KOPT-K1 (cell line): ENCODE measurements at regions not wholly inside any gene's neighbourhood (a gene's known extent, or its start where the extent isn't known, plus 50 kb on each side); places are given as distances from the start of the nearest gene placed in this dataset.

Experiments used
- H3K27ac ChIP-seq: fragments of 200-600 bp; sonication (generic); 2 replicates; pipeline ENCODE4 v1.5.1; 2016; ENCODE audit warnings: antibody characterized with exemption, mild to moderate bottlenecking, low read depth, low read length; ENCODE audit not compliant: poor library complexity, severe bottlenecking
- H3K36me3 ChIP-seq: fragments of 200-600 bp; sonication (generic); 2 replicates; pipeline ENCODE4 v1.5.1; 2017; ENCODE audit warnings: antibody characterized with exemption, mild to moderate bottlenecking, low read length, moderate library complexity; ENCODE audit not compliant: insufficient read depth
- H3K9me3 ChIP-seq: fragments of 200-600 bp; sonication (generic); 2 replicates; pipeline ENCODE4 v1.5.1; 2017; ENCODE audit warnings: antibody characterized with exemption, low read length, mild to moderate bottlenecking; ENCODE audit not compliant: insufficient read depth, poor library complexity, severe bottlenecking

DNA sequence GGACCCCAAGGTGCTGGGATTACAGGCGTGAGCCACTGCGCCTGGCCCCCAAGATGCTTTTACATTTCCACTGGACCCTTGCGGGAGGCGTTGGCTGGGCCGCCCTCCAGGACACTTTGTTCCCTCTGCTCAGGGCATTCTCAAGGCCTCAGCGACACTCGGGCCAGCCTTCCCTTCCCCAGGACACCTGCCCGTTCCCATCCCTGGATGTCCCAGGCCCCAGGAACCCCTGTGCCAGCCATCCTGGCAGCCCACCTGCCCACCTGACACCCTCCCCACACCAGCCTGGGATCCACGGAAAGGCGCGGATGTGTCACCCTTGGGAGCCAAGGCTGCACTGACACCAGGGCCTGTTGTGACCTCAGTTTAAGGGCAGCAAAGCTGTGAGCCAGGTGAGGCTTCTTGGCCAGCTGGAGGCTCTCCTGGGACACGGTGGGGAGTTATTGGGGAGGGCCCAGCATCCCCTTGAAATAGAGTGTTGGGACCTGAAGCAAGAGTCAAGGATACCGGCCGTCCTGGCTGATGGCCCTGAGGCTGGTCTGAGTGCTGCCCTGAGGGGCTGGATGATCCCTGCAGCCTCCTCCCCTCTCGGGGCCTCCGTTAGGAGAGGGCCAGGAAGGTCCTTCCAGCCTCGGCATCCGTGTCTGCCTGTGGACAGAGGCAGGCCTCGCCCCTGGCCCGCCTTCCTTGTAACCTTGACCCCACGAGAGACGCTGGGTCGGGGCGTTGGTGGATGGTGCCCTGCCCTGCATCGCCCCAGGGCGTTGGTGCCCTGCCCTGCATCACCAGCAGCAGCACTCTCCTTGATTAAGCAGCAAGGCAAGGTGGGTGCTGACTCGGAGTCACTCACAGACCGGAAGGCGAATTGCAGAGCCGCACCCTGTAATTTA, 84.2 kb upstream of the BHLHE23 start:
- Histone ChIP-seq H3K9me3 (no peaks in the 10 kb centered on the region), H3K27ac (no peak overlapping the region), H3K36me3 (no peaks in the 10 kb centered on the region)

DNA sequence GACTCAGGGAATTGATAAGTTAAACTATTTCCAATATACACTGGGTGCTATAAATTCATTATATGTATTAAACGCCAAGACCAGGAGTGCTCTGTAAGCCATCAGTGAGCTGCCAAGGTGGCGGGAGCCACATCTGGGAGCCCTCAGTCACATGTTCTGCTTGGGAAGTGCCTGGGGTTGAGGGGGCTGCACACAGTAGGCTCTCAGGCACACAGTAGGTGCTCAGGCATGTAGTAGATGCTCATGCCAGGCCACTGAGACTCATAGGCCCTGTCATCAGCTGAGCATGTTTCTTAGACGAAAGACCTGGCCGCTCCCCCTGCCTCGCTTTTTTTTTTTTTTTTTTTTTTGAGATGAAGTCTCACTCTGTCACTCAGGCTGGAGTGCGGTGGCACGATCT, 83.3 kb upstream of the BHLHE23 start:
- H3K27ac ChIP-seq = no peak overlapping the region
- H3K36me3 ChIP-seq = no peaks in the 10 kb centered on the region
- H3K9me3 ChIP-seq = no peaks in the 10 kb centered on the region

DNA sequence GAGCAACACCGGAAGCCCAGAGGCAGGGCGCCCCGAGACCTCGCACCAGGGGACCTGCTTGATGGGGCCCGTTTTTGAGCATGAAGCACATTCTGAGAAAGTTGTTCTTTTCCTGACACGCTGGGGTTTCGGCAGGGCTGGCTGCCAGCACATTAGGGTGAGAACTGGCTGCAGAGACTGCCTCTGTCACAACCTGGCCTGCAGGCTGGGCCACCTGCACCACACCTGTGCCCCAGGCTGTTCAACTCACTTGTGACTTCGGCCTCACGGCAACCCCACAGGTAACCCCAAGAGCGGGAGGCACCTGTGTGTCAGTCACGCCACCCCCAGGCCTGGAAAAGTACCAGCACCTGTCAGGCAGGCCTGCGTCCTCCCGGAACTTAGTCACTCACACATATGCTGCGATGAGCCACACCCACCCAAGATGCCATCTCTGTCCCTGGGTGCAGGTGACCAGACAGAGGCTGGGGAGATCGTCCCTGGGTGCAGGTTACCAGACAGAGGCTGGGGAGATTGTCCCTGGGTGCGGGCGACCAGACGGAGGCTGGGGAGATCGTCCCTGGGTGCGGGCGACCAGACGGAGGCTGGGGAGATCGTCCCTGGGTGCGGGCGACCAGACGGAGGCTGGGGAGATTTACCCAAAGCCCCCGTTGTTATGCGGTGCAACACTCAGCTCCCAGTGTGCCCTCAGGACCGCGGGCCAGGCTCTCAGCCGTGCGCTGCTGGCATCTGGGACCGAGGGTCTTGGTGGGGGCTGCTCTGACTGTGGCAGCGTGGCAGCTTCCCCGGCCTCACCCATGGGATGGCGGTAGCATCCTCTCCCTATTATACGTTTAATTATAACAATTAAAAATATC, 82.5 kb upstream of the BHLHE23 start:
- Histone ChIP-seq H3K27ac (no peak overlapping the region), H3K36me3 (no peaks in the 10 kb centered on the region), H3K9me3 (no peaks in the 10 kb centered on the region)

DNA sequence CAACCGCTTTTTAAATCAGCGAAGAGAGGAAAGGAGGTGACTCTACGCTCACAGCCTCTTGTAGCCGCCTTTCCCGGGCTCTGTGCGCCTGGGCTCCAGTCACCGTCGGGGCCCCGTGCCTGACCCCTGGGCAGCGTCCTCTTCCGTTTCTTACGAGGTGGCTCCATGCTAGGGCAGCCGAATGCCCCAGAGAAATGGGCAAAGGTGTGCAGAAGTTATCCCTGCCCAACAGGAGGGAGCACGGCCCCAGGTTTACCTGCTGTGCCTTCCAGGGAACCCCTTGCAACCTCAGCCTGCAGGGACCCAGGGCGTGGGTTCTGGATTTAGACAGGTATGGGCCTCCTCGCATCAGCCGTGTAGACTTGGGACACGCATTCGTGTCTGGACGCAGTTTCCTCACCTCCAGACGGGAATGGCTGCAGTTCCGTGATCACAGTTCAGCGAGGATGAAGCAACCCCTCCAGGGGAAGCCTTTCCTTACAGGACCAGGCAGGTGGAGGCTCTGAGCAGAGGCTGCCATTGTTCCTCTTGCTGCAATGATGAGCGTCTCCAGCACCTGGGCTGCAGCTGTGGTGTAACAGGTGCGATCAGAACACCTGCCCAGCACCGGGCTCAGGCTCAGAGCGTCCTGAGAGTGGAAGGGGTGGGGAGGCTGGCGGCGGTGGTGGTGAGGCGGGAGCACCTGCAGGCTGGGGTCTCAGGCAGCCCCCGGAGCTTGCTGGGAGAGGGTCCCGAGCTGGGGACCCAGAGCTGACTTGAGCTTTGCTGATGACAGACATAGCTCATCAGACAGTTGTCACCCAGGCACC, 81.3 kb upstream of the BHLHE23 start:
- Histone ChIP-seq H3K36me3 (no peaks in the 10 kb centered on the region), H3K27ac (no peak overlapping the region), H3K9me3 (no peaks in the 10 kb centered on the region)

DNA sequence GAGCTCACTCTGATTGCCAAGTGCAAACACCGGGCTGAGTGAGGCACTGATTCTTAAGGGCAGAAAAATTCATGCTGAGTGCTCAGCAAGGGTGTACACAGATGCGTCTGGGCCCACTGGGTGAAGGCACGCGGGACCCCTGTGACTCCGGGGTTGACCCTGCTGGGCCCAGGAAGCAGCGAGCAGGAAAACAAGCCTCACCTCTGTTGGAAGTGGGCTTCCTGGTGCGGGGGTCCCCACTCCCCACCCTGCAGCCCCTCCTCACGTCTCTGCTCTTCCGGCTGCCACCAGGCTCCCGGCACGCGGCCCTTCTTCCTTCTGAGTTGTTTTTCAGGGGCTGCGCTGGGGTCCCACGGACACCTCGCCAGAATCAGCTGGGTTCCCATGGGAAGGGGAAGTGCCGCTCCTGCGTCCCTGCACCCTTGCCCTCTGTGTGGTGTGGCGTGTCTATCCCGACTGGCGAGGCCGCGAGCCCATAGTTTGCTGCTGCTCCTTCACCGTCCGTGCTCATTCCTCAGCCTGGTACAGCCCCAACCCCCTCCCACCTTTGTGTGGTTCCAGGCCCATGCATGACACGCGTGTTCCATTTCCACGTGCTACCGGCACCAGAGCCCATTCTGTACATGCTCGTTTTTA, 80.6 kb upstream of the BHLHE23 start:
- Histone ChIP-seq H3K27ac (no peak overlapping the region), H3K9me3 (no peaks in the 10 kb centered on the region), H3K36me3 (no peaks in the 10 kb centered on the region)

DNA sequence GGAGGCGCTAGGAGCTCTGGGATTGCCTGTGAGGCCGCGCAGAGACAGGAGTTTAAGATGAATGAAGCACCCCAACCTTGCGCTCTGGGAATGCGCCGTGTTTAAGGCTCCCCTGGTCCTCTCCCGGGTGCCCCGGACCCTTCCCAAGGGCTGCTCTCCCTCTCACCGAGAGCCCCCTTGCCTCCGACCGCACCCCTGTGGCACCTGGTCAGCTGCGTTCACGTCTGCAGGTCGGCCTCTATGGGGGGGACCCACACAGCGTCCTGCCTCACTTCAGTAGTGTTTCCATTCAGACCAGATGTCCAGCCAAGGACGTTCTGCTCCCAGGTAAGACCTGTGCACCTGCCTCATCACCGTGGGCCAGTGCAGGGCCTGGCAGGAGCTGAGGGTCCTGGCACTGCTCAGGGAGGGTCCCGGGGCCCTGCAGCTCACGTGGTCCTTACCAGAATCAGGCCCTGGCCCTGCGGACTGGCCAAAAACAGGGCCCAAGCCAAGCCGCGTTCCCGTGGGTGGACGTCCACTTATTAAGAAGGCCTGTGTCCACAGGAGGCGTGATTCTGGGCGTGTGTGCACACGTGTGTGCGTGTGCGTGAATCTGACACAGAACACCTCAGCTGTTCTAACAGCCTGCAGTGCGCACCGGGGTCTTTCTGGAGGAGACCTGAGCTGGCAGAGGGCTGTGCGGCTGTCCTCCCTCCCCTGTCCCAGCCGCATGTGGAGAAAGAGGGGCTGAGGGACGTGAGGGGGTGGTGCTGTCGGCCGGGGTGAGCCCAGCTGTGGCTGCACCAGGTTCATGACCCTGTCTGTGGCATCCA, 79.9 kb upstream of the BHLHE23 start:
- H3K36me3 ChIP-seq = no peaks in the 10 kb centered on the region
- no peaks in the 10 kb centered on the region for H3K9me3 ChIP-seq
- H3K27ac ChIP-seq = no peak overlapping the region

DNA sequence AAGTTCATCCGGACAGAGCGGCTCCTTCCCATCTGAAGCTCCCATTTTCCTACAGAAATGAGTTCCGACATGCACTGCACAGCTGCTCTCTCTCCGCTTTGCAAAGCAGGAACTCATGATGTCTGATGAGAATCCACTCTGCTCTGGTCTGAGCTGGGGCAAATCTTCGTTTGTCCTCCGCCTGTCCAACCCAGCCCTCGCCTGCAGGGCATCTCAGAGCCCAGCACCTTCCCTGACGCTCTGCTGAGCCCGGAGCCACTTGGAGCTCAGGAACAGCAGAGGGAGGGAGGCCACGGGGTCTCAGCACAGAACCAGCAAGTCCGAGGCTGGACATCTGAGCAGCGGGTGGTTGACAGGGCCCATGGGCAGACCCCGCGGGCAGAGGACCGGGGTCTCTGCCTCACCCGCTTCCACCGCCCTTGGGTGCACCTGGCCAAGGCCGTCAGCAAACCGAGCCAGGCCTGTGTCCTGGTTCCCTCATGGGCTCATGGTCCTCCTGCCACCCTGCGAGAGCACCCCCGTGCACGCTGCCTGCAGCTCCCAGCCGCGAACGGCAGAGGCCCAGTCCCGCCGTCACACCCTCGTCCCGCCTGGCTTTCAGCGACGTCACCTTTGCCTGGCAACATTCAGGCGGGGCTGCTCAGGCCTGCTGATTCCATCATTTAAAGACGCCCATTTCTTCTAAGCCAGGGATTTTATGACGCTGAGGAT, 78.5 kb upstream of the BHLHE23 start:
- H3K36me3 ChIP-seq = no peaks in the 10 kb centered on the region
- H3K9me3 ChIP-seq = no peaks in the 10 kb centered on the region
- H3K27ac ChIP-seq = no peak overlapping the region

DNA sequence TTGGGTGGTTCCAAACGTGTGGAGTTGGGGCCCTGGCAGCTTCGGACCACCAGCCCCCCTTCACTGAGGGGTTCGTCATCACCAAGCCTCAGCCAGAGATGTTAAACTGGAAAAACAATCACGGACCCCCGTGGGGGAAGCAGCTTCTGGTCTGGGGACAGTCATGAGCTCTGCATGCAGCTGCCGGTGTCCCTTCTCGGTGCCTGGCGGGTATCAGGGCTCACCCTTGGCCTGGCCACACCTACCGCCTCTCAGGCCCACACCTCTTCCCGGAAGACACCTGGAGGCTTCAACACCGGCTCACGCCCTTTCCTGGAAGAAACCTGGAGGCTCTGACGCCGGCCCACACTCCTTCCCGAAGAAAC, 77.8 kb upstream of the BHLHE23 start:
- Histone ChIP-seq H3K36me3 (no peaks in the 10 kb centered on the region), H3K9me3 (no peaks in the 10 kb centered on the region), H3K27ac (no peak overlapping the region)

DNA sequence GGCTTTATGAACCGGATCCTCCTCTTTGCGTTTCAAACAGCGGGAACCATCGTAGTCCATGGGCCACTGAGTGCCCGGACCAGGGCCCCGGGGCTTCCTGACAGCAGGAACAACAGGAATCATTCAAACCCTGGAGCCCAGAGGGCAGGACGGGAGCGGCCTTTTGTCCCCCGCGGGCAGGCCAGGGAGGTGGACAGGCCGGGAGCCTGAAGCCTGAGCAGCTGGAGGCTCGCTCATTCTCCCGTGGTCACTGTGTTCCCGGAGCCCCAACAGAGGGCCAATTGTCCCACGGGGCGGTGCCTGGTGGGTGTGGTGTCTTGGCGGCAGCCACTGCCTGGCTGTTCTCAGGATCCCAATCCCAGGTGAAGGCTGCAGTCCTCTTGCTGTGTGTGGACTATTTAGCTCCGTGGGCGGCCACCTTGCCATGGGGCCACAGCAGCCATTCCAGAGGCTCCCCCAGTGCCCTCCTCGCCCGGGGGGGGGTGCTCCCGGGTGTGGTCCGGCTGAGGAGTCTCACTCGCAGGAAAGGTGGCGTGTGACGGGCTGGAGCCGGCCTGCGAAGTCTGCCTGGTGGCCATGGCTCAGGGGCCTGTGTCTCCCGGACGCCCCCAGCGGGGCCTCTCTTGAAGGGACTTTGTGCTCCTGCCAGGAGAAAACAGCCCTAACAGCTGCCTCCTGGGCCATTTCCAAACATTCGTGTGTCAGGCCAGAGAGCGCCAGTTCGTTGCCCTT, 77.2 kb upstream of the BHLHE23 start:
- H3K9me3 ChIP-seq = no peaks in the 10 kb centered on the region
- no peaks in the 10 kb centered on the region for H3K36me3 ChIP-seq
- H3K27ac ChIP-seq = no peak overlapping the region

DNA sequence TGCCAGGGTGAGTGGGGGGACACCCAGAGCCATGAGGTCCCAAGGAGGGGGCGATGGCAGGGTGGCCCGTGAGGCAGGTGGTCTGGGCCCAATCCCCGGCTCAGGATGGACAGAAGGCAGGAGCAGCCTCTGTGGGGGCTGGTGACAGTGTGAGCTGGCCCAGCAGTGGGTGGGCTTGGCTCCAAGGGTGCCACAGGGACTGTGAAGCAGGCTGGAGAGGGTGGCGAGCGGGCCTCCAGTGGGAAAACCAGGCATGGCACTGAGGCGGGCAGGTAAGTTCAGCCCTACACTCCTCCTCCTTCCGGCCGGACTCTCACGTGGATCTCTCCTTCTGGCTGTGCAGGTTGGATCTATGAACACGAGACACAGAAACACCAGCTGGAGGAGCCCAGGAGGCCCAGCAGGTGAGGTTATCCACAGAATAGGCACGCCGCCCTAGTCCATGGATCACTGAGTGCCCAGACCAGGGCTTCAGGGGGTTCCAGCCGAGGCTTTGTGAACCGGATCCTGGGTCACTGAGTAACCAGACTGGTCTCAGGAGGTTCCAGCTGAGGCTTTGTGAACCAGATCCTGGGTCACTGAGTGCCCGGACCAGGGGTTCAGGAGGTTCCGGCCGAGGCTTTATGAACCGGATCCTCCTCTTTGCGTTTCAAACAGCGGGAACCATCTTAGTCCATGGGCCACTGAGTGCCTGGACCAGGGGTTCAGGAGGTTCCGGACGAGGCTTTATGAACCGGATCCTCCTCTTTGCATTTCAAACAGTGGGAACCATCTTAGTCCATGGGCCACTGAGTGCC, 76.4 kb upstream of the BHLHE23 start:
- Histone ChIP-seq H3K9me3 (peaks cover 5% of the 10 kb centered on the region), H3K36me3 (no peaks in the 10 kb centered on the region)

DNA sequence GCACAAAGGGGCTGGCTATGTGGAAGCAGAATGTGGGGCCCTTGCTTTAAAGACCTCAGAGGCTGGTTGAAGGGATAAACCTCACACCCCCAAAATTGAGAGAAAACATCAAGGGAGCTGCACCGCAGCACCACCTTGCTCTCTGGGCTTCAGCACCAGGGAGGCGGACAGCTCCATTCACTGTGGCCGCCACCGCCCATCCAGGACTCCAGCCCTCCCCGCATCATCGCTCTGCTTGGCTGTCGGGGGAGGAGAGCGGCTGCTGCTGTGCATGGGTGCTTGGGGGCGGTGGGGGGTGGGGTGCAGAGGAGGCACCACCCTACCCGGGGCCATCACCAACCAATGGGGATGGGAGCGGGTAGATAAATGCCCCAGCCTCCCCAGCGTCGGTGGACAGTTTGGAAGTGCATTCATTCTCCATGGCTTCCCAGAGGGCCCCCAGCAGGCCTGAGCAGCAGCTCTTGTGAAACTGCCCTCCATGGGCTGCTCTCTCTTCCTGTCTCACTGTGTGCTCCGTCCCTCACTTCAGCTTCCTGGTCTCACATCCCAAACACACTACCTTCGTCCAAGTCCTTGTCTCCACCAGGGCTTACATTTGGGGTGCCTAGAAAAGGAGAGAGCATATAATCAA, 75.7 kb upstream of the BHLHE23 start:
- Histone ChIP-seq H3K27ac (no peak overlapping the region), H3K36me3 (no peaks in the 10 kb centered on the region), H3K9me3 (peaks cover 10% of the 10 kb centered on the region)

More for the DNA sequence above, 76.4 kb upstream of the BHLHE23 start:
- H3K27ac ChIP-seq = no peak overlapping the region

DNA sequence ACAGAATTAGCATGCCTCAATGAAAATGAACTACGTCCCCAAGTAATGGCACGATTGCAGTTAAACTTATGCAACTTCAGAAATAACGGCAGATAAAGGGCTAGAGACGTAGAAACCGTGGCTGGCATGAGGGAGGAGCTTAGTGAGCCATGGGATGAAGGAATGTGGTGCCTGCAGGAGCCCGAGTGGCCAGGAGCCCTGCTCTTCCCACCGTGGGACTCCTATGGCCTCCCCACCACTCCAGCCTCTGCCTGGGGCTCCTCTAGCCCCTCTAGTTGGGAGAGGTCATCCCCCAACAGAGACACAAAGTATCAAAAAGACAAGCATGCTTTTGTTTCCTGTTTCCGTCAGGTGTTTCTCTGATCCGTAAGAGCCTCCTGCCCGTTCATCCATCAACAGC, 75.1 kb upstream of the BHLHE23 start:
- Histone ChIP-seq H3K9me3 (peaks cover 16% of the 10 kb centered on the region), H3K36me3 (no peaks in the 10 kb centered on the region)

More for the DNA sequence above, 75.1 kb upstream of the BHLHE23 start:
- H3K27ac ChIP-seq = no peak overlapping the region
